SKM-1 treated with dmso at 0.1 percent for 144 hours (cell line): ENCODE measurements at regions not wholly inside any gene's neighbourhood (a gene's known extent, or its start where the extent isn't known, plus 50 kb on each side); places are given as distances from the start of the nearest gene placed in this dataset.

Experiments used
- DNase-seq: peaks from one replicate; lab custom pipeline; 2025; ENCODE audit not compliant: unreplicated experiment; lab: John Stamatoyannopoulos, UW

- no peak for DNase-seq
These were observed 56.4 kb downstream of the NEUROD6 start for GRCh38 chr7:31284106-31284505.

- no peak for DNase-seq
These were observed 68.7 kb downstream of the NEUROD6 start for GRCh38 chr7:31271641-31272405.

DNA sequence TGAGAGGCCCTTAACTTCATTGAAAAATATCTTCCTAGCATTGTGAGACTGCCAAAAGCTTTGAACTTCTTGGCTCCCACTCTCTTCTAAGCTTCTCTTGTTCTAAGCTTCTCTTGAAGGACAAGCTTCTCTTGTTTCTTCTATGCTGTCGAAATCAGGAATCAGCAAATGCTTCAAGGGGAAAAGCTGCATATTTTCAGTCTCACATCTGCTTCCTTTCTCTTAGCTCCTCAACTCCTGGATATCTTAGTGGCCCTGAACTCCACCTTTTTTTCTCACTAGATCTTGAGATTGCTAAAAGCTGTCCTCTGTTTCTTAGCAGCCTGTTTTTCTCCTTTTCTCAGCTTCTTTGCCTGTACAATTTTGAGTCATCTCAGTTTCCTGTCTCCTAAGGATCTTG lies 73.0 kb downstream of the NEUROD6 start:
- no peak for DNase-seq

- DNase-seq, result no peak
These were observed 77.2 kb downstream of the NEUROD6 start for GRCh38 chr7:31263338-31263737.

DNA sequence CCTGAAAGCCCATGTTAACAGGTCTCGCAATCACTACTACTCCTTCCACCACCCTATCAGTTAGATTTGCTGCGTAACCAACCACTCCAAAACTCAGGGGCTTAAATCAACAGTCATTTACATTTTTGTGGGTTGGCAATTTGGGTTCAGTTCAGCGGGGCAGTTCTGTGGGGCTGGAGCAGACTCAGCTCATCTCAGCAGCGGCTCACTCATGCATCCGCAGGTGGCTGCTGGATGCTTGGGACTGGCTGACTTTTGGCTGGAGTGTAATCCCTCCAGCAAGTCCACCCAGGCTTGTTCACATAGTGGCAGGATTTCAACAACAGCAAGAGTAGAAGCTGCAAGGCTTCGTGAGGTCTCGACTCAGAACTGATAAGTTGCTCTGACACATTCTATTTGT lies 79.2 kb downstream of the NEUROD6 start:
- no peak for DNase-seq

DNA sequence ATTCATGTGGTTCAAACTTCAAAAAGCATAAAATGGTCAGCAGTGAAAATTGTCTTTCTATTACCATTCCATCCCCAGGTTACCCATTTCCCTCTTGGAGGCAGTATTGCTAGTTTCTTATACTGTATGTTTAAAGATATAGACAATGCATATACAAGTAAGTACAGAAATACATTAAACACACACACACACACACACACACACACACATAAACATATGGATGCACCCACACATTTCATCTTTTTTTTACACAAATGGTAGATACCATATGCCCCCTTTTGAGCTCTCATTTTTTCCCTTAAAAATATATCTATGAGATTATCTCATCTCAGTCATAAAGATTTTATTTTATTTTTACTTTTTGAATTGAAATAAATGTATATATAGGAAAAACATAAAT lies 79.7 kb downstream of the NEUROD6 start:
- DNase-seq, result no peak

DNA sequence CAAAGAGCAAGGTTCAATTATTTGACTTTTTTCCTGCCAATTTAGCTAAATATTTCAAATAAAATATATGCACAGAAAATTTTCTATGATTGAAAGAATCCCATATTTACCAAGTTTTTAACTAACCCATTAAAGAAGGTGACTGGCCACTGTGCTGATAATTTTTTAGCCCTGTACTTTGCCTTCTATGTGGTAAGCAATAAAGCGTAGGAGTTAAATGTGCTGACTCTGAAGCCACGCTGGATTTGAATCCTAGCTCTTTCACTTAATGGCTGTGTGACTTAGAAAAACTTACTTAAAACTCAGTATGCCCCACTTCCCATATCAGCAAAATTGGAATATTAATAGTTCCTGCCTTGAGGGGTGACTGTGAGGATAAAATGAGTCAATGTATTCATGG lies 82.1 kb downstream of the NEUROD6 start:
- no peak for DNase-seq

GRCh38 chr7:31256506-31256905 lies 84.0 kb downstream of the NEUROD6 start:
- peak; percentile 27 for DNase-seq

DNA sequence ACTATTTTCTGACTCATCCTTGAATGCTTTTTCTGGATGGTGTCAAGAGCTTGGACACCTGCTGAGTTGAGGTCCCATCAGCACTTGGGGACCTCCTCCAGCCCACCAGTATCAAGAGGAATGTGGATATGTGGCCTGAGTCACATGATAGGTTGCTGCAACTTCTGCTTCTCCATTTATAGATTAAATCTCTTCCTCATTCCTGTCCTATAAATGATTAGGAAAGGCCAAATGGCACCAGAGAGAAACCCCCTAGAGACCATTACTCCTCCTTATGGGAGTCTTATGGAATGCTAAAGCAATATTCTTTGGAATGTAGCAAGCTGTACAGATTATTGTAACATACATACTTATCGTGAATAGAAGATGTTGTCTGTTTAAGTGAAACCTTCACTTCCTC lies 85.6 kb downstream of the NEUROD6 start:
- DNase-seq, result no peak

DNA sequence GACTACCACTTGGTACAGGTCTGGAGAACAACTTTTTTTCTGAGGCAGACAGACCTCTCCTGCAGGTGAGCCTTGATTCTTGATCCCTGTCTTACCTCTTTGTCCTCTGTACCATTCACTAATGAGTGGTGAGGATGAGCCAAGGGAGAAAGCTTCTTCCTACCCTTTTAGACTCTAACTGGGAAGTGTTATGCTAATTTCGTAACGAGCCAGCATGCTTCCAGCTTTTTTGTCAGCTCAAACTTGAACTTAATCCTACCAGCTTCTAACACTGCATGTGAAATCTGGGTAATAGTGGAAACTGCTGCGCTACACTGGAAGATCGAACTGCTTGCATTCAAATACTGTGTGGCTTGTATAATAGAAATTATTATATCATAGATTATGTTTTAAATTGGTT lies 87.0 kb downstream of the NEUROD6 start:
- DNase-seq, result no peak

DNA sequence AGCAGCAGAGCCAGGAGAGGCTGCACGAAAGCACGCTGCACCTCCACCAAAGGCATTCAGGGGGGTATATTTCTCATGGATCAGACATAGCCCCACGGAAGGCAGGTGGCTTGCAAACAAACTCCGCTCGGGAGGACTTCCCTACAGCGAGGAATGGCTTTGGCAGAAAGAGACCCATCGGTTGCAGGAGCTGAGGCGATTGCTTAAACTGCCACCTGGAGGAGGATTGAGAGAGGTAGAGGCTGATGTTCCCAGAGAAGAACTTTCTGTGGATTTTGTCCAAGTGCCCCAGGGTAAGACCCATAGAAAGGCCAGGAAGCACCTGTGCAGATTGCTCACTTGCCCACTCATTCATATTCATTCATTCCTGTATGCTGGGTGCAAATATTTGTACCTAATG lies 89.1 kb downstream of the NEUROD6 start:
- no peak for DNase-seq

- no peak for DNase-seq
These were observed 90.9 kb downstream of the NEUROD6 start for GRCh38 chr7:31249671-31250070.

DNA sequence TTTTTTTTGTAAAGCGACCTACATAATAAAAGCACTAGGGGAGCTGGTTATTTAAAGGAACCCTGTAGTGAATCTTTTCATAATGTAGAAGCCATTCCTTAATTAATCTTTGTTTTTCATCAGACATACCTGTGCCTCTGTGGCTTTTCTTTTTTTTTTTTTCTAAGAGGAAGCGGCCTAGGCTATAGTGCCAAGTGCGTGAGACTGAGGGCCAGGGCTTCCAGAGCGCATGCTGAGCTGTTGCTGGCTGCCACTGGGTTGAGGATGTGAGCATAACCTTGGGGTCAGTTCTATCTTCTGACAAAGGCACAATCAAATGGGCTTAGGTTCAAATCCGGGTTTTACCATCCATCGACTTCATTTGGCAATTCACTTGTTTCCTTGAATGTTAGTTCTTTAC lies 103.7 kb downstream of the NEUROD6 start:
- no peak for DNase-seq

GRCh38 chr7:31234836-31235605 lies 105.5 kb downstream of the NEUROD6 start:
- no peak for DNase-seq

DNA sequence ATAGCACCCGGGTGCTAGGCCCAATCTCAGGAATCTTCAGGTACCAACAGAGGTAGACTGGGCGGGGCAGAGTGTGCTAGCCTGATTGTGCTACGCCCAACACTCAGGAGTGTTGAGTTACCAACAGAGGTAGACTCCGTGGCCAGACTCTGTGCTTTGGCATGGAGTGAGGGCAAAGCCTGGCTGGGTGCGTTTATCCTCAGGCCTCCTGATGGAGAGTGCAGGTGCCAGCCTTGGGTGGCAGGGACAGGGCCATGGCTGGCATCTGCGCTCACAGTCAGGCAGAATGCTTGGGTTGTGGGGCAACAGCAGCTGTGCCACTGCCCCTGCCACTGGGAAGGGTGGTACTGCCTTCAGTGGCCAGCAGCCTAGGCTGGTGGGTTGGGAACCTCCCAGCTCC lies 111.6 kb downstream of the NEUROD6 start:
- no peak for DNase-seq

DNA sequence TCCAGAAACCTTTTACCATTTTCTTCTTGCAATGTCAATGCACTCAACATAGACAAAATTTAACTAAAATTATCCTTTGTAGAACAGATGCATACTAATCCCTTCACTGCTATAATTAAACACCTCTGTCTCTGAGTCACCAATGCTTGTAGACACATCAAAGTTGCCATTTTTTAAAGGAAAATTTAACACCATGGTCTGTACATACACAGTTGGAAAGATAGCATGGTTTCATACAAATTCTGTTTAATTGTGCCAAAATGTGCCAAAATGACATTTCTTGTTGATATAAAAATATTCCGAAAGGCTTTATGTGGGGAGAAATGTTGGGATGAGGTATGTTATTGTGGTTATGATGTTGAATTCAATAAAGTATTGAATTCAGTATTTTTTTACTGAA lies 125.8 kb downstream of the NEUROD6 start:
- DNase-seq, result no peak

GRCh38 chr7:31211281-31211680 lies 129.2 kb downstream of the NEUROD6 start:
- DNase-seq, result no peak

DNA sequence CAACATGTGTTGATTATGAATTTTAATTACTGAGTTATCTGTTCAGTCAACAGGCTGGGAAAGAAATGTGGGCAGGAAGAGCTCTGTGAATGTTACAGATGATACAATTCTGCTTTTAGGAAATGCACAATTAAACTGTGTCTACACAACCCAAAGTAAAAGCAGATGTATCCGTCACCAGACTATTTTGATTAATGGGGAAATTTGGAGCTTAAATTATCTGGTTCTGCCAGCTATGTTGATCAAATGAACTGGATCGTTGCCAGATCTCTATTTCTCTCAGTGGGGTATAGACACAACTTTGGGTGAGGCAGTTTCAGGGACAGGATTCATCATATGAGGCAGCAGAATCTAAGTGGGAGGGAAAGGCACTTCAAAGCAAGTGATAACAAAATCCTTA lies 136.5 kb downstream of the NEUROD6 start:
- DNase-seq, result no peak

GRCh38 chr7:31203551-31203950 lies 137.0 kb downstream of the NEUROD6 start:
- DNase-seq, result no peak

- no peak for DNase-seq
These were observed 137.7 kb downstream of the NEUROD6 start for GRCh38 chr7:31202801-31203200.

DNA sequence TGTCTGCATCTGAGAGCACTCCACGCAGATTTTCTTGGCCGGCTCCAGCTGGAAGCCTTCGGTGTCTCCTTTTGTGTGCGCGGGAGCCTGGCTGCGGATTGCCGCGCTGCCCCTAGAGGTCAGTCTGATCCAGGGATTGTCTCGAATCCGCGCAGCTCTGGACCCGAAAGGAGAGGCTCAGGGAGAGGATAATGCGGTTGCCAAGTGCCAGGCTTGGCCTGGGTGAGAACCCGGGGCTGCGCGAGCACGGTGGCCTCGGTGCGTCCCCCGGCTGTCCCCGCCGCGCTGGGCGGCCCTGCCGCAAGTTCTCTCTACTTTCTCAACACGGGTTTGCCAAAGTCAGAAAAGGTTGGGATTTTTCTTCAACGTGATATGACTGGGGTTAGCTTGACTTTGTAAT lies 140.9 kb downstream of the ADCYAP1R1 start:
- no peak for DNase-seq

DNA sequence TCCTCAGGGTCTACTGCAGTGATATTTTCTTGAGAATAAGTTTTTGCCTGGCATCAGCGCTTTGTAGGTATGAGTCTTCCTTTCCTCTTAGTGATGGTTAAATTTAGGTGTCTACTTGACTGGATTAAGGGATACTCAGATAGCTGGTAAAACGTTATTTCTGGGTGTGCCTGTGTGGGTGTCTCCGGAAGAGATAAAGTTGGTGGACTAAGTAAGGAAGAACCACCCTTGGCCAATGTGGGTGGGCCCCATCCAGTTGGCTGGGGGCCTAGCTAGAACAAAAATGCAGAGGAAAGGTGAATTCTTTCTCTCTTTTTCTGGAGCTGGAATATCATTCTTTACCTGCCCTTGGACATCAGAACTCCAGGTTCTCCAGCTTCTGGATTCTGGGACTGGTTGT lies 138.8 kb downstream of the ADCYAP1R1 start:
- no peak for DNase-seq

GRCh38 chr7:31186202-31186601 lies 134.1 kb downstream of the ADCYAP1R1 start:
- DNase-seq, result no peak
